Neural cell (in vitro differentiated cells): ENCODE measurements at regions not wholly inside any gene's neighbourhood (a gene's known extent, or its start where the extent isn't known, plus 50 kb on each side); places are given as distances from the start of the nearest gene placed in this dataset.

Experiments
- H2AFZ ChIP-seq: fragments of 200-600, 300-800 bp; sonication (generic), shearing (Covaris generic); 2 replicates; pipeline ENCODE4 v1.6.0; 2014; ENCODE audit warnings: low read depth, mild to moderate bottlenecking, antibody characterized with exemption, low read length, moderate library complexity
- H3F3A ChIP-seq: fragments of 200-600 bp; shearing (Covaris generic); 2 replicates; pipeline ENCODE4 v1.6.1; 2016; ENCODE audit warnings: mild to moderate bottlenecking, moderate library complexity, mixed read lengths, antibody characterized with exemption, low read length; ENCODE audit not compliant: insufficient read depth, poor library complexity, severe bottlenecking
- H3K27ac ChIP-seq: fragments of 200-600, 300-800 bp; sonication (generic), shearing (Covaris generic); 2 replicates; pipeline ENCODE4 v1.5.1; 2014; ENCODE audit warnings: mild to moderate bottlenecking, low read length, moderate library complexity
- H3K27me3 ChIP-seq: fragments of 300-800, 200-600 bp; sonication (generic), shearing (Covaris generic); 2 replicates; pipeline ENCODE4 v1.6.0; 2014; ENCODE audit warnings: mild to moderate bottlenecking, low read depth, low read length, moderate library complexity; ENCODE audit not compliant: insufficient read depth
- H3K36me3 ChIP-seq: fragments of 300-800, 200-600 bp; sonication (generic), shearing (Covaris generic); 2 replicates; pipeline ENCODE4 v1.5.1; 2014; ENCODE audit warnings: mild to moderate bottlenecking, antibody characterized with exemption, low read length, moderate library complexity; ENCODE audit not compliant: insufficient read depth
- H3K4me2 ChIP-seq: fragments of 300-800, 200-600 bp; sonication (generic), shearing (Covaris generic); 2 replicates; pipeline ENCODE4 v1.6.0; 2014; ENCODE audit warnings: mild to moderate bottlenecking, low read length
- H3K4me3 ChIP-seq: fragments of 300-800, 200-600 bp; sonication (generic), shearing (Covaris generic); 2 replicates; pipeline ENCODE4 v1.5.1; 2014; ENCODE audit warnings: mild to moderate bottlenecking, low read length, moderate library complexity
- H3K79me2 ChIP-seq: fragments of 200-600 bp; shearing (Covaris generic); replicated peaks from 2 replicates; pipeline ENCODE4 v1.6.0; 2014; ENCODE audit warnings: mild to moderate bottlenecking, low read length, moderate library complexity; ENCODE audit not compliant: insufficient read depth
- H3K9ac ChIP-seq: fragments of 300-800, 200-600 bp; sonication (generic), shearing (Covaris generic); 2 replicates; pipeline ENCODE4 v1.6.1; 2016; ENCODE audit warnings: mild to moderate bottlenecking, low read length, mixed read lengths
- H3K9me2 ChIP-seq: fragments of 200-600 bp; shearing (Covaris generic); 2 replicates; pipeline ENCODE4 v1.6.1; 2016; ENCODE audit warnings: mild to moderate bottlenecking, low read length, mixed read lengths; ENCODE audit not compliant: insufficient read depth
- H3K9me3 ChIP-seq: fragments of 200-600, 300-800 bp; sonication (generic), shearing (Covaris generic); 2 replicates; pipeline ENCODE4 v1.6.1; 2016; ENCODE audit warnings: mild to moderate bottlenecking, mixed run types, low read length, moderate library complexity, mixed read lengths
- H4K20me1 ChIP-seq: fragments of 200-600 bp; shearing (Covaris generic); 2 replicates; pipeline ENCODE4 v1.6.1; 2016; ENCODE audit warnings: mild to moderate bottlenecking, mixed run types; ENCODE audit not compliant: insufficient read depth
- CTCF ChIP-seq: fragments of 450-650 bp; IDR thresholded peaks from 2 replicates; pipeline ENCODE4 v1.5.1; 2014; ENCODE audit warnings: antibody characterized with exemption, mild to moderate bottlenecking, moderate library complexity; ENCODE audit not compliant: poor library complexity, severe bottlenecking
- EP300 ChIP-seq: fragments of 450-650 bp; conservative IDR thresholded peaks from 2 replicates; pipeline ENCODE4 v1.6.1; 2014; ENCODE audit warnings: antibody characterized with exemption, mild to moderate bottlenecking, moderate library complexity; ENCODE audit not compliant: poor library complexity, severe bottlenecking
- EZH2 ChIP-seq: fragments of 200-600, 300-800 bp; shearing (Covaris generic), sonication (generic); IDR thresholded peaks from 2 replicates; pipeline ENCODE4 v1.6.1; 2014; ENCODE audit warnings: antibody characterized with exemption, low read length, borderline replicate concordance, mild to moderate bottlenecking; ENCODE audit not compliant: insufficient read depth, poor library complexity, severe bottlenecking
- MXI1 ChIP-seq: fragments of 450-650 bp; conservative IDR thresholded peaks from 2 replicates; pipeline ENCODE4 v1.6.1; 2014; ENCODE audit warnings: antibody characterized with exemption, mild to moderate bottlenecking; ENCODE audit not compliant: poor library complexity, severe bottlenecking
- POLR2AphosphoS5 ChIP-seq: IDR thresholded peaks from 2 replicates; pipeline ENCODE4 v1.6.1; 2012
- RAD21 ChIP-seq: fragments of 450-650 bp; conservative IDR thresholded peaks from 2 replicates; pipeline ENCODE4 v1.6.1; 2014; ENCODE audit warnings: antibody characterized with exemption, mild to moderate bottlenecking, moderate library complexity
- SMC3 ChIP-seq: fragments of 450-650 bp; conservative IDR thresholded peaks from 2 replicates; pipeline ENCODE4 v1.6.1; 2014; ENCODE audit warnings: antibody characterized with exemption, mild to moderate bottlenecking, moderate library complexity; ENCODE audit not compliant: poor library complexity
- TAF1 ChIP-seq: IDR thresholded peaks from 2 replicates; pipeline ENCODE4 v1.6.1; 2012; ENCODE audit warnings: low read depth
- TF ChIP-seq, protein P1 (sequence below): IDR thresholded peaks from 2 replicates; pipeline ENCODE4 v1.6.1; 2012; ENCODE audit warnings: borderline replicate concordance

GRCh38 chr6:71033890-71034289, 77.0 kb upstream of the B3GAT2 start:
- no peak overlapping the region for H3K4me2 ChIP-seq
- H3K9me3 ChIP-seq, result no peaks in the 10 kb centered on the region
- H3K9ac ChIP-seq, result no peak overlapping the region
- H3K9me2 ChIP-seq, result no peaks in the 10 kb centered on the region
- TF ChIP-seq CTCF (no peak), SMC3 (no peak), EP300 (no peak), TAF1 (no peak), MXI1 (no peak), POLR2AphosphoS5 (no peak), RAD21 (no peak), EZH2 (no peak)
- no peak overlapping the region for H3K27ac ChIP-seq
- no peak overlapping the region for H2AFZ ChIP-seq
- no peaks in the 10 kb centered on the region for H3K79me2 ChIP-seq
- H3K4me3 ChIP-seq, result no peak overlapping the region
- no peaks in the 10 kb centered on the region for H3F3A ChIP-seq
- H3K36me3 ChIP-seq, result no peaks in the 10 kb centered on the region
- H4K20me1 ChIP-seq, result no peaks in the 10 kb centered on the region
- H3K27me3 ChIP-seq, result no peaks in the 10 kb centered on the region

GRCh38 chr6:71034563-71035345, 77.9 kb upstream of the B3GAT2 start:
- Histone ChIP-seq H3K9me2 (no peaks in the 10 kb centered on the region), H3F3A (no peaks in the 10 kb centered on the region), H4K20me1 (no peaks in the 10 kb centered on the region), H3K9ac (no peak overlapping the region), H3K79me2 (no peaks in the 10 kb centered on the region), H3K4me3 (no peak overlapping the region), H3K9me3 (no peaks in the 10 kb centered on the region), H3K4me2 (no peak overlapping the region), H2AFZ (no peak overlapping the region), H3K36me3 (no peaks in the 10 kb centered on the region), H3K27ac (no peak overlapping the region), H3K27me3 (no peaks in the 10 kb centered on the region)
- TF ChIP-seq SMC3 (no peak), MXI1 (no peak), POLR2AphosphoS5 (no peak), RAD21 (no peak), EP300 (no peak), TAF1 (no peak), EZH2 (no peak), CTCF (no peak)
- TF ChIP-seq, protein P1, sequence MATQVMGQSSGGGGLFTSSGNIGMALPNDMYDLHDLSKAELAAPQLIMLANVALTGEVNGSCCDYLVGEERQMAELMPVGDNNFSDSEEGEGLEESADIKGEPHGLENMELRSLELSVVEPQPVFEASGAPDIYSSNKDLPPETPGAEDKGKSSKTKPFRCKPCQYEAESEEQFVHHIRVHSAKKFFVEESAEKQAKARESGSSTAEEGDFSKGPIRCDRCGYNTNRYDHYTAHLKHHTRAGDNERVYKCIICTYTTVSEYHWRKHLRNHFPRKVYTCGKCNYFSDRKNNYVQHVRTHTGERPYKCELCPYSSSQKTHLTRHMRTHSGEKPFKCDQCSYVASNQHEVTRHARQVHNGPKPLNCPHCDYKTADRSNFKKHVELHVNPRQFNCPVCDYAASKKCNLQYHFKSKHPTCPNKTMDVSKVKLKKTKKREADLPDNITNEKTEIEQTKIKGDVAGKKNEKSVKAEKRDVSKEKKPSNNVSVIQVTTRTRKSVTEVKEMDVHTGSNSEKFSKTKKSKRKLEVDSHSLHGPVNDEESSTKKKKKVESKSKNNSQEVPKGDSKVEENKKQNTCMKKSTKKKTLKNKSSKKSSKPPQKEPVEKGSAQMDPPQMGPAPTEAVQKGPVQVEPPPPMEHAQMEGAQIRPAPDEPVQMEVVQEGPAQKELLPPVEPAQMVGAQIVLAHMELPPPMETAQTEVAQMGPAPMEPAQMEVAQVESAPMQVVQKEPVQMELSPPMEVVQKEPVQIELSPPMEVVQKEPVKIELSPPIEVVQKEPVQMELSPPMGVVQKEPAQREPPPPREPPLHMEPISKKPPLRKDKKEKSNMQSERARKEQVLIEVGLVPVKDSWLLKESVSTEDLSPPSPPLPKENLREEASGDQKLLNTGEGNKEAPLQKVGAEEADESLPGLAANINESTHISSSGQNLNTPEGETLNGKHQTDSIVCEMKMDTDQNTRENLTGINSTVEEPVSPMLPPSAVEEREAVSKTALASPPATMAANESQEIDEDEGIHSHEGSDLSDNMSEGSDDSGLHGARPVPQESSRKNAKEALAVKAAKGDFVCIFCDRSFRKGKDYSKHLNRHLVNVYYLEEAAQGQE, result no peak
